Stomach (tissue), 8 donors: ENCODE measurements at regions not wholly inside any gene's neighbourhood (a gene's known extent, or its start where the extent isn't known, plus 50 kb on each side); places are given as distances from the start of the nearest gene placed in this dataset.

Experiments
- DNase-seq, 2 donors: peaks; one replicate each; pipeline versions ENCODE4 v3.0.0 to v3.0.0-alpha.2; 2013 to 2019
- H3K27ac ChIP-seq, 5 donors: fragments of 200-600 bp in 4 of 5; sonication (generic) in 4 of 5; one replicate each; pipeline ENCODE4 v1.5.1; 2013 to 2019; ENCODE audit warnings: mild to moderate bottlenecking in 1 of 5, moderate library complexity in 1 of 5
- H3K27me3 ChIP-seq, 3 donors: fragments of 200-600 bp; sonication (generic); one replicate each; pipeline ENCODE4 v1.5.1; 2017 to 2019; ENCODE audit warnings: mixed run types in 1 of 3
- H3K36me3 ChIP-seq, 4 donors: fragments of 200-600 bp; sonication (generic); 1 replicate in 3 of 4; 2 replicates in 1 of 4; pipeline ENCODE4 v1.5.1; 2016 to 2019
- H3K4me1 ChIP-seq, 4 donors: fragments of 200-600 bp; sonication (generic); one replicate each; pipeline ENCODE4 v1.5.1; 2016 to 2019
- H3K4me3 ChIP-seq, 4 donors: fragments of 200-600 bp; sonication (generic) in 3 of 4; one replicate each; pipeline ENCODE4 v1.5.1; 2016 to 2019; ENCODE audit warnings: mild to moderate bottlenecking in 1 of 4
- H3K9me3 ChIP-seq, 4 donors: fragments of 200-600 bp; sonication (generic); one replicate each; pipeline ENCODE4 v1.5.1; 2016 to 2019
- CTCF ChIP-seq, 7 experiments: fragments of 450-650 bp in 4 of 7; fragments of 200-600 bp in 3 of 7; sonication (generic) in 3 of 7; IDR thresholded peaks; one replicate each; pipeline ENCODE4 v1.5.1; 2016 to 2019; ENCODE audit warnings: antibody characterized with exemption in 7 of 7, control low read depth in 2 of 7, mild to moderate bottlenecking in 1 of 7
- EP300 ChIP-seq: sonication (generic); formaldehyde crosslinking; IDR thresholded peaks from one replicate; pipeline ENCODE4 v1.6.1; 2017; ENCODE audit warnings: antibody characterized with exemption
- POLR2A ChIP-seq, 4 donors: fragments of 450-650 bp; IDR thresholded peaks; one replicate each; pipeline ENCODE4 v1.6.1; 2016; ENCODE audit warnings: antibody characterized with exemption in 4 of 4, control low read depth in 2 of 4, mild to moderate bottlenecking in 1 of 4, moderate library complexity in 1 of 4
- POLR2AphosphoS5 ChIP-seq, 3 donors: sonication (generic); formaldehyde crosslinking; IDR thresholded peaks; one replicate each; pipeline ENCODE4 v1.6.1; 2016; ENCODE audit warnings: antibody characterized with exemption in 3 of 3
- WGBS, 5 donors: extraction: QIAGEN DNeasy Blood & Tissue Kit in 3 of 5; methylation state at CpG; one replicate each; pipeline versions ENCODE4 v1.1.5 to v1.1.7; 2013 to 2018; 5-methylcytosine and 5-hydroxymethylcytosine counted together
- intact Hi-C: fragments of 100-400 bp; cut with DNase I; formaldehyde crosslinking; loops from one replicate; pipeline ENCODE4 v1.15.1; 2023; ENCODE audit warnings: low total_unique reads
- donor health status: healthy with polysubstance abuse.
- donor health status: Bipolar disorder and iron deficiency.
- donor health status: healthy.

- Histone ChIP-seq H3K27me3 (no peaks in the 10 kb centered on the region), H3K36me3 (no peaks in the 10 kb centered on the region), H3K27ac (no peak overlapping the region), H3K4me3 (no peak overlapping the region), H3K9me3 (no peaks in the 10 kb centered on the region), H3K4me1 (peaks cover 0 to 2% (median 1%) of the 10 kb centered on the region in 4 donors)
- intact Hi-C loops: no loop called here
- WGBS, 5 donors: 77 to 91% (median 80%) methylated on average over 2 of the region's 2 CpGs
- TF ChIP-seq POLR2A (IDR thresholded peaks at IDR 0.05) (no peak), CTCF (IDR thresholded peaks at IDR 0.05) (no peak), POLR2AphosphoS5 (IDR thresholded peaks at IDR 0.05) (no peak), EP300 (no peak)
- DNase-seq: no peak
These were observed 263.1 kb upstream of the FN1 start for GRCh38 chr2:215699018-215699417.

GRCh38 chr2:215698566-215698965 is 262.7 kb upstream of the FN1 start:
- H3K4me3 ChIP-seq: no peak overlapping the region
- H3K9me3 ChIP-seq: no peaks in the 10 kb centered on the region
- DNase-seq: no peak
- WGBS, 5 donors: 66 to 86% (median 85%) methylated on average over 2 of the region's 2 CpGs
- H3K36me3 ChIP-seq: no peaks in the 10 kb centered on the region
- TF ChIP-seq POLR2AphosphoS5 (IDR thresholded peaks at IDR 0.05): no peak
- no peak for TF ChIP-seq POLR2A (IDR thresholded peaks at IDR 0.05)
- no peak for TF ChIP-seq CTCF (IDR thresholded peaks at IDR 0.05)
- no peak for TF ChIP-seq EP300
- no peak overlapping the region for H3K27ac ChIP-seq
- H3K27me3 ChIP-seq: no peaks in the 10 kb centered on the region
- intact Hi-C loops: no loop called here
- H3K4me1 ChIP-seq: peaks cover 0 to 6% (median 6%) of the 10 kb centered on the region in 4 donors

GRCh38 chr2:215697496-215697895 is 261.6 kb upstream of the FN1 start:
- Histone ChIP-seq H3K4me1 (peaks cover 0 to 16% (median 15%) of the 10 kb centered on the region in 4 donors), H3K27ac (no peak overlapping the region), H3K27me3 (no peaks in the 10 kb centered on the region), H3K36me3 (no peaks in the 10 kb centered on the region), H3K4me3 (no peak overlapping the region), H3K9me3 (no peaks in the 10 kb centered on the region)
- no peak for DNase-seq
- 49 to 87% (median 72%) methylated on average over 6 of the region's 6 CpGs for WGBS, 5 donors
- TF ChIP-seq POLR2AphosphoS5 (IDR thresholded peaks at IDR 0.05): no peak
- no peak for TF ChIP-seq POLR2A (IDR thresholded peaks at IDR 0.05)
- TF ChIP-seq EP300: no peak
- no peak for TF ChIP-seq CTCF (IDR thresholded peaks at IDR 0.05)
- intact Hi-C loops: no loop called here

GRCh38 chr2:215697003-215697402 is 261.1 kb upstream of the FN1 start:
- Histone ChIP-seq H3K4me3 (no peak overlapping the region), H3K4me1 (peaks cover 0 to 21% (median 17%) of the 10 kb centered on the region in 4 donors), H3K36me3 (no peaks in the 10 kb centered on the region), H3K27me3 (no peaks in the 10 kb centered on the region), H3K9me3 (no peaks in the 10 kb centered on the region), H3K27ac (no peak overlapping the region)
- intact Hi-C loops: no loop called here
- TF ChIP-seq POLR2A (IDR thresholded peaks at IDR 0.05): no peak
- DNase-seq: no peak
- WGBS, 5 donors: 91 to 96% (median 93%) methylated on average over 2 of the region's 2 CpGs

- no peak overlapping the region for H3K4me3 ChIP-seq
- H3K27ac ChIP-seq: no peak overlapping the region
- intact Hi-C loops: no loop called here
- DNase-seq: no peak
- H3K9me3 ChIP-seq: no peaks in the 10 kb centered on the region
- 83 to 92% (median 84%) methylated on average over 4 of the region's 4 CpGs for WGBS, 5 donors
- TF ChIP-seq EP300 (no peak), POLR2AphosphoS5 (IDR thresholded peaks at IDR 0.05) (no peak), POLR2A (IDR thresholded peaks at IDR 0.05) (no peak), CTCF (IDR thresholded peaks at IDR 0.05) (no peak)
- H3K4me1 ChIP-seq: peaks cover 0 to 24% (median 17%) of the 10 kb centered on the region in 4 donors
- H3K27me3 ChIP-seq: no peaks in the 10 kb centered on the region
- no peaks in the 10 kb centered on the region for H3K36me3 ChIP-seq
These were observed 260.0 kb upstream of the FN1 start for GRCh38 chr2:215695861-215696260.
